Pancreas (tissue), 10 donors: ENCODE measurements at regions not wholly inside any gene's neighbourhood (a gene's known extent, or its start where the extent isn't known, plus 50 kb on each side); places are given as distances from the start of the nearest gene placed in this dataset.

Experiments
- ATAC-seq, 4 donors: fragments of 200-7000 bp; cut with Tn5 transposase; one replicate each; pipeline versions ENCODE4 v1.8.0 to v1.9.1; 2020; ENCODE audit warnings: mild to moderate bottlenecking in 4 of 4, moderate library complexity in 4 of 4
- DNase-seq, 6 donors: peaks; one replicate each; pipeline ENCODE4 v3.0.0-alpha.2; 2020
- FAIRE-seq: peaks from 2 replicates; lab custom pipeline; 2012; peaks lifted over from hg19 to GRCh38; lab: Jason Lieb, UNC
- H3K27ac ChIP-seq, 4 donors: fragments of 200-600 bp; sonication (generic); 1 replicate in 3 of 4; 2 replicates in 1 of 4; pipeline versions ENCODE4 v1.5.0 to v1.8.0; 2020
- H3K27me3 ChIP-seq, 4 donors: fragments of 200-600 bp; one replicate each; pipeline ENCODE4 v1.8.0; 2021
- H3K36me3 ChIP-seq, 3 donors: fragments of 200-600 bp; sonication (generic) in 1 of 3; one replicate each; pipeline versions ENCODE4 v1.5.0 to v1.8.0; 2020 to 2021
- H3K4me1 ChIP-seq, 3 donors: fragments of 200-600 bp; one replicate each; pipeline ENCODE4 v1.8.0; 2021
- H3K4me3 ChIP-seq, 4 donors: fragments of 200-600 bp; sonication (generic) in 2 of 4; one replicate each; pipeline versions ENCODE4 v1.5.0 to v1.8.0; 2020 to 2021
- H3K9me3 ChIP-seq, 4 donors: fragments of 200-600 bp; one replicate each; pipeline ENCODE4 v1.8.0; 2021
- CTCF ChIP-seq, 4 donors: fragments of 200-600 bp; sonication (generic) in 3 of 4; IDR thresholded peaks; one replicate each; pipeline versions ENCODE4 v1.5.0 to v1.8.0; 2021; ENCODE audit warnings: antibody characterized with exemption in 4 of 4
- WGBS, 2 donors: extraction: QIAGEN DNeasy Blood & Tissue Kit; methylation state at CpG; one replicate each; pipeline ENCODE4 v1.1.7; 2013; 5-methylcytosine and 5-hydroxymethylcytosine counted together
- intact Hi-C, 3 donors: fragments of 100-400 bp; cut with DNase I; formaldehyde crosslinking; loops; one replicate each; pipeline versions ENCODE4 v1.11.1 to v1.14.2; 2022
- donor health status: healthy with polysubstance abuse.
- donor health status: DM: no; HTN: no; CAD: no; lungs with moderate emphysema.
- donor health status: DM: no; HTN: no; CAD: no.
- donor health status: control.
- donor health status: control.
- donor health status: Bipolar disorder and iron deficiency.
- donor health status: DM: yes; HTN: yes; CAD: no.
- donor health status: DM: no; HTN: no; CAD: no.
- donor health status: DM: no; HTN: no; CAD: no.
- donor health status: DM: yes; HTN: yes; CAD: no.

- FAIRE-seq = no peak
- no peak for DNase-seq
- no peak for TF ChIP-seq CTCF (IDR thresholded peaks at IDR 0.05)
- Histone ChIP-seq H3K36me3 (no peaks in the 10 kb centered on the region), H3K4me1 (peaks cover 0 to 8% (median 3%) of the 10 kb centered on the region in 3 donors), H3K27ac (no peak overlapping the region), H3K9me3 (no peaks in the 10 kb centered on the region), H3K27me3 (no peaks in the 10 kb centered on the region), H3K4me3 (no peak overlapping the region)
- intact Hi-C loops = no loop called here
- no peak for ATAC-seq
- 83 to 87% methylated on average over 10 to 14 of the region's 14 CpGs for WGBS, 2 donors
Observed at GRCh38 chr16:11476676-11477075, 110.0 kb downstream of the LITAF start.

GRCh38 chr16:11478431-11479119, 108.1 kb downstream of the LITAF start:
- ATAC-seq = no peak

GRCh38 chr16:11479916-11480315, 106.8 kb downstream of the LITAF start:
- no peak for TF ChIP-seq CTCF (IDR thresholded peaks at IDR 0.05)
- Histone ChIP-seq H3K9me3 (no peaks in the 10 kb centered on the region), H3K4me1 (no peaks in the 10 kb centered on the region), H3K27ac (no peak overlapping the region), H3K4me3 (no peak overlapping the region), H3K27me3 (no peaks in the 10 kb centered on the region), H3K36me3 (no peaks in the 10 kb centered on the region)
- intact Hi-C loops = no loop called here
- FAIRE-seq = no peak
- no peak for DNase-seq
- 92 to 93% methylated on average over 4 of the region's 4 CpGs for WGBS, 2 donors
- ATAC-seq = no peak

More at GRCh38 chr16:11478431-11479119, 108.1 kb downstream of the LITAF start:
- no peak for FAIRE-seq
- no peak for DNase-seq
- Histone ChIP-seq H3K27ac (no peak overlapping the region), H3K4me3 (no peak overlapping the region), H3K27me3 (no peaks in the 10 kb centered on the region), H3K9me3 (no peaks in the 10 kb centered on the region), H3K4me1 (peaks cover 0 to 8% (median 3%) of the 10 kb centered on the region in 3 donors), H3K36me3 (no peaks in the 10 kb centered on the region)
- intact Hi-C loops = no loop called here
- no peak for TF ChIP-seq CTCF (IDR thresholded peaks at IDR 0.05)
- WGBS, 2 donors = 84 to 86% methylated on average over 17 of the region's 17 CpGs

- ATAC-seq (no peak), FAIRE-seq (no peak)
Observed at GRCh38 chr16:11480634-11481033, 106.1 kb downstream of the LITAF start.

More at GRCh38 chr16:11480634-11481033, 106.1 kb downstream of the LITAF start:
- no peak for DNase-seq
- no peak overlapping the region for H3K4me3 ChIP-seq
- no peaks in the 10 kb centered on the region for H3K27me3 ChIP-seq
- TF ChIP-seq CTCF (IDR thresholded peaks at IDR 0.05) = no peak
- intact Hi-C loops = no loop called here
- 93 to 98% methylated on average over 5 of the region's 5 CpGs for WGBS, 2 donors
- H3K36me3 ChIP-seq = no peaks in the 10 kb centered on the region
- no peak overlapping the region for H3K27ac ChIP-seq
- no peaks in the 10 kb centered on the region for H3K4me1 ChIP-seq
- H3K9me3 ChIP-seq = no peaks in the 10 kb centered on the region
